ENCODE measurements at regions not wholly inside any gene's neighbourhood (a gene's known extent, or its start where the extent isn't known, plus 50 kb on each side); places are given as distances from the start of the nearest gene placed in this dataset.

DNA sequence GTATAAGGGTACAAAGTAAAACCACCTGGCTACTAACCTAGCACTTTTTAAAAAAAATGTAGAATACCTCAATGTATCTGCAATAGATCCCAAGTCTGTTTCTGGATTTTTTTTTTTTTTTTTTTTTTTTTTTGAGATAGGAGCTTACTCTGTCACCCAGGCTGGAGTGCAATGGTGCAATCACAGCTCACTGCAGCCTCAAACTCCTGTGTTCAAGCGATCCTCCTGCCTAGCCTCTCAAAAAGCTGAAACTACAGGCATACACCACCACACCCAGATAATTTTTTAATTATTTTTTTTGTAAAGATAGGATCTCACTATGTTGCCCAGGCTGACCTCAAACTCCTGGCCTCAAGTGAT is 537.5 kb upstream of the CAMK1G start:
- H3K36me3 ChIP-seq: no peaks in the 10 kb centered on the region
- H3K4me3 ChIP-seq: no peak overlapping the region
- DNase-seq (peak in 1 of 6 donors; percentile 31), ATAC-seq (peak in 3 of 4 donors; percentile 58 to 68 (median 59)), FAIRE-seq (no peak)
- no peak for TF ChIP-seq CTCF (IDR thresholded peaks at IDR 0.05)
- intact Hi-C loops (cut with DNase I): no loop called here
- WGBS, 2 donors: 34 to 38% methylated on average over 1 of the region's 1 CpG
- peaks cover 5 to 12% (median 12%) of the 10 kb centered on the region in 3 donors for H3K4me1 ChIP-seq
- no peaks in the 10 kb centered on the region for H3K9me3 ChIP-seq
- no peaks in the 10 kb centered on the region for H3K27me3 ChIP-seq
- H3K27ac ChIP-seq: peak overlapping the region in 2 of 4 donors; percentile 71 to 80

DNA sequence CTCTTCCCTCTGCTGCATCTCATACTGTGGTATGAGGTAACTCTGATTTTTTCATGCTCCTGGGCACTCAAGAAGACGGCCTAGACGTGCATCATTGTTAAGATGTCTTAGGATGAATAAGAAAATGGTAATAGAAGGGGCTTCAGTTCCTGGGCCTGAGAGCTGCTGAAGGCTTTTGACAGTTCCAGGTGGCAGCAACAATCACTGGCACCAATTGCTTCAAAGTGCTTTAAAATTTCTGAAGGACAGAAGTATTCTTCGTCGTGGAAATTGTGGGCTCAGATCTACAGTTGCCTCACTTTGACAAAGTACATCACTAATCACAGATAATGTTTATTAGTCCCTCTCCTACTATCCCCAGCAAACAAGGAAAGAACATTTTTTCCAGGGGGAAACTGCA is 536.6 kb upstream of the CAMK1G start:
- Histone ChIP-seq H3K4me3 (no peak overlapping the region), H3K4me1 (peaks cover 5 to 12% (median 12%) of the 10 kb centered on the region in 3 donors), H3K9me3 (no peaks in the 10 kb centered on the region), H3K27ac (peak overlapping the region in 1 of 4 donors; percentile 80), H3K27me3 (no peaks in the 10 kb centered on the region), H3K36me3 (no peaks in the 10 kb centered on the region)
- intact Hi-C loops (cut with DNase I): no loop called here
- no peak for ATAC-seq
- no peak for DNase-seq
- FAIRE-seq: no peak
- no peak for TF ChIP-seq CTCF (IDR thresholded peaks at IDR 0.05)
- 78 to 82% methylated on average over 4 of the region's 4 CpGs for WGBS, 2 donors

GRCh38 chr1:209048941-209049669 is 534.4 kb upstream of the CAMK1G start:
- no peaks in the 10 kb centered on the region for H3K36me3 ChIP-seq
- no peak for ATAC-seq
- H3K9me3 ChIP-seq: no peaks in the 10 kb centered on the region
- no peak overlapping the region for H3K27ac ChIP-seq
- DNase-seq: no peak
- peaks cover 5 to 12% (median 12%) of the 10 kb centered on the region in 3 donors for H3K4me1 ChIP-seq
- intact Hi-C loops (cut with DNase I): no loop called here
- 70 to 71% methylated on average over 5 of the region's 5 CpGs for WGBS, 2 donors
- no peaks in the 10 kb centered on the region for H3K27me3 ChIP-seq
- no peak overlapping the region for H3K4me3 ChIP-seq
- TF ChIP-seq CTCF (IDR thresholded peaks at IDR 0.05): no peak
- no peak for FAIRE-seq

- Histone ChIP-seq H3K4me1 (peaks cover 0 to 4% (median 2%) of the 10 kb centered on the region in 3 donors), H3K4me3 (no peak overlapping the region), H3K36me3 (no peaks in the 10 kb centered on the region), H3K9me3 (no peaks in the 10 kb centered on the region), H3K27me3 (no peaks in the 10 kb centered on the region), H3K27ac (no peak overlapping the region)
- intact Hi-C loops (cut with DNase I): no loop called here
- ATAC-seq (no peak), FAIRE-seq (no peak), DNase-seq (no peak)
- 94 to 96% methylated on average over 4 of the region's 4 CpGs for WGBS, 2 donors
- TF ChIP-seq CTCF (IDR thresholded peaks at IDR 0.05): no peak
Measured at GRCh38 chr1:209051570-209051969, 531.9 kb upstream of the CAMK1G start.

GRCh38 chr1:209053587-209053986 is 529.9 kb upstream of the CAMK1G start:
- DNase-seq: no peak
- H3K36me3 ChIP-seq: no peaks in the 10 kb centered on the region

More at GRCh38 chr1:209053587-209053986, 529.9 kb upstream of the CAMK1G start:
- H3K9me3 ChIP-seq: no peaks in the 10 kb centered on the region
- no peaks in the 10 kb centered on the region for H3K4me1 ChIP-seq
- TF ChIP-seq CTCF (IDR thresholded peaks at IDR 0.05): no peak
- no peaks in the 10 kb centered on the region for H3K27me3 ChIP-seq
- intact Hi-C loops (cut with DNase I): no loop called here
- no peak for FAIRE-seq
- H3K4me3 ChIP-seq: no peak overlapping the region
- WGBS, 2 donors: 72 to 83% methylated on average over 2 of the region's 2 CpGs
- ATAC-seq: no peak
- no peak overlapping the region for H3K27ac ChIP-seq
